ENCODE measurements at regions not wholly inside any gene's neighbourhood (a gene's known extent, or its start where the extent isn't known, plus 50 kb on each side); places are given as distances from the start of the nearest gene placed in this dataset.

DNA sequence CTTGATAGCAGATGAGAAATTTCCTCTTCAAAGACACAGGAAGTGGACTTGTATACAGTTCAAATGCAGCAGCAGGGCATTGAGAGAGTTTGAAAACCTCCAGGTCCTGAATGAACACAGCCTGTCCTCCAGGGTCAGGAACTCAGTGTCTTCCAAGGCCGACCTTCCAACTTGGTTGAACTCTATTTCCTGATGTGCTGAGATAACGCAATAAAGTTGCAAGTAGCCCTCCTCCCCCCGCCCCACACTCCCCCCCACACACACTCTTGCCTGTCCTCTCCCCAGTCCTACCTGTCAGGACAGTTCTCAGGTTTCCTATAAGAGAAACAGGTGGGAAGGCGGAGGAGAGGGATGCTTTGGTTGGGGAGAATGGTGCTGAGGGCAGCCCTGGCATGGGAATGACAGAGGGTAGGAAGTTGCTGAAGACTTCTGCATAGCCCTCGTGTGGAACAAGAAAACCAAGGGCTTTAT lies 90.0 kb downstream of the CCDC71L start:
- TF ChIP-seq POLR2A (IDR thresholded peaks at IDR 0.05; ENCODE audit: low read length): no peak
- TF ChIP-seq GATA1 (IDR thresholded peaks at IDR 0.05; ENCODE audit: low read depth, low read length): no peak

Measured in erythroblast (primary cell).